ENCODE measurements at regions not wholly inside any gene's neighbourhood (a gene's known extent, or its start where the extent isn't known, plus 50 kb on each side); places are given as distances from the start of the nearest gene placed in this dataset.

DNA sequence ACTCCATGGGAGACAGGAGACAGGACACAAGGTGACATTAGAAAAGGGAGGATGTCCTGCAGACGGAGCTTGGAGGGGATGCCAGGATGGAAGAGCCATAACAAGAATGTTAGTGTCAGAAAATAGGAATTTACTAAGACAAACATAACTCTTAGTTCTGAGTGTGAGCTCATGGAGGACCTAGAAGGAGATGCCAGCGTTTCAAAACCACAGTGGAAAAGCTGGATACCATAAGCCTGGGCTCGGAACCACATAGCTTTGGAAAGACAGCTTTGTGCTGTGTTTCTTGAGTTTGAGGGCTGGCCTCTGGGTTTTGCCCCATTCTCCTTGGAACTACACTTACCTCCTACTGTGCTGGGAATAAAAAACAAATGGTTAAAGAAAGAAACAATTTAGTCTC, 128.4 kb downstream of the S1PR1 start:
- CTCF ChIA-PET = interaction anchor here (1.0 to 3.9 kb wide), 6 partner anchors 10 to 444 kb away, joined by 3 to 25 read pairs (median 4); no protein-coding TSS in a partner anchor
- no peak for FAIRE-seq

DNA sequence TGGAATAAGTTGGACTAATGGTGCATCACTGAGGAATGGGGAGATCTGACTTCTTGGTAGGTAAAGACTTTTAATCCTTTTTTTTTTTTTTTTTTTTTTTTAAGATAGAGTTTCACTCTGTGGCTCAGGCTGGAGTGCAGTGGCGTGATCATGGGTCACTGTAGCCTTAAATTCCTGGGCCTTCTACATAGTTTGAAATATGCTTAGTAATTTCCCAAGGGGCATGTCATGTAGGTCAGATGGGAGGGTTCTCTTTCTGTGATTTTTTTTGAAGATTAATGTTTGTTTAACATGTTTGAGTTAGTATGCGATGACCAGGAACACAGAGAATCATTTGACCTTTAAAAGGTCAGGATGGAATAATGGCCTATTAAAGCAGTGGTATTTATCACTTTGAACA, 129.1 kb downstream of the S1PR1 start:
- Histone ChIP-seq H3K79me2 (ENCODE audit: control insufficient read depth, insufficient read depth, low read length) (no peaks in the 10 kb centered on the region), H4K20me1 (replicated peaks; ENCODE audit: control insufficient read depth, extremely low read depth, insufficient read depth, low read length) (no peaks in the 10 kb centered on the region), H3K36me3 (ENCODE audit: control insufficient read depth in 2 of 2, extremely low read depth in 1 of 2, insufficient read depth in 2 of 2, low read length in 2 of 2) (no peaks in the 10 kb centered on the region), H2AFZ (ENCODE audit: low read depth, low read length) (no peak overlapping the region), H3K9me3 (replicated peaks; ENCODE audit: control insufficient read depth, insufficient read depth, low read length) (no peaks in the 10 kb centered on the region), H3K9me1 (replicated peaks; ENCODE audit: control insufficient read depth, extremely low read depth, insufficient read depth, low read length) (no peaks in the 10 kb centered on the region), H3K27me3 (ENCODE audit: control insufficient read depth in 2 of 2, insufficient read depth in 2 of 2, low read length in 2 of 2) (no peaks in the 10 kb centered on the region), H3K4me1 (ENCODE audit: control insufficient read depth, extremely low read depth, insufficient read depth, low read length) (peaks cover 16% of the 10 kb centered on the region), H3K9ac (replicated peaks; ENCODE audit: extremely low read depth, insufficient read depth, low read length) (no peak overlapping the region), H3K4me3 (replicated peaks in 1 of 3; ENCODE audit: insufficient read depth in 1 of 3, low read depth in 1 of 3, low read length in 3 of 3) (no peak overlapping the region), H3K27ac (ENCODE audit: insufficient read depth, low read depth, low read length) (no peak overlapping the region), H3K4me2 (ENCODE audit: insufficient read depth, low read length) (peak overlapping the region; percentile 10)
- no peak for FAIRE-seq
- TF ChIP-seq, protein P1, sequence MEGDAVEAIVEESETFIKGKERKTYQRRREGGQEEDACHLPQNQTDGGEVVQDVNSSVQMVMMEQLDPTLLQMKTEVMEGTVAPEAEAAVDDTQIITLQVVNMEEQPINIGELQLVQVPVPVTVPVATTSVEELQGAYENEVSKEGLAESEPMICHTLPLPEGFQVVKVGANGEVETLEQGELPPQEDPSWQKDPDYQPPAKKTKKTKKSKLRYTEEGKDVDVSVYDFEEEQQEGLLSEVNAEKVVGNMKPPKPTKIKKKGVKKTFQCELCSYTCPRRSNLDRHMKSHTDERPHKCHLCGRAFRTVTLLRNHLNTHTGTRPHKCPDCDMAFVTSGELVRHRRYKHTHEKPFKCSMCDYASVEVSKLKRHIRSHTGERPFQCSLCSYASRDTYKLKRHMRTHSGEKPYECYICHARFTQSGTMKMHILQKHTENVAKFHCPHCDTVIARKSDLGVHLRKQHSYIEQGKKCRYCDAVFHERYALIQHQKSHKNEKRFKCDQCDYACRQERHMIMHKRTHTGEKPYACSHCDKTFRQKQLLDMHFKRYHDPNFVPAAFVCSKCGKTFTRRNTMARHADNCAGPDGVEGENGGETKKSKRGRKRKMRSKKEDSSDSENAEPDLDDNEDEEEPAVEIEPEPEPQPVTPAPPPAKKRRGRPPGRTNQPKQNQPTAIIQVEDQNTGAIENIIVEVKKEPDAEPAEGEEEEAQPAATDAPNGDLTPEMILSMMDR (IDR thresholded peaks at IDR 0.05; ENCODE audit: extremely low read depth in 1 of 2, insufficient read depth in 1 of 2, low read depth in 1 of 2, low read length in 2 of 2) = no peak
- no peak for TF ChIP-seq MYC (IDR thresholded peaks at IDR 0.05; ENCODE audit: low read depth, low read length)
- no peak for TF ChIP-seq POLR2A (IDR thresholded peaks at IDR 0.05; ENCODE audit: low read depth, low read length)
- no peak for TF ChIP-seq EZH2 (IDR thresholded peaks at IDR 0.05; ENCODE audit: borderline replicate concordance, low read depth, low read length, severe bottlenecking)
- no peak for TF ChIP-seq POLR2AphosphoS5 (IDR thresholded peaks at IDR 0.05; ENCODE audit: insufficient read depth, low read depth, low read length)
- TF ChIP-seq JUN (IDR thresholded peaks at IDR 0.05; ENCODE audit: borderline replicate concordance, insufficient read depth, insufficient read length, low read depth) = no peak
- TF ChIP-seq, protein P2, sequence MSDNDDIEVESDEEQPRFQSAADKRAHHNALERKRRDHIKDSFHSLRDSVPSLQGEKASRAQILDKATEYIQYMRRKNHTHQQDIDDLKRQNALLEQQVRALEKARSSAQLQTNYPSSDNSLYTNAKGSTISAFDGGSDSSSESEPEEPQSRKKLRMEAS (IDR thresholded peaks at IDR 0.05; ENCODE audit: insufficient read depth, insufficient read length) = no peak
- TF ChIP-seq FOS (IDR thresholded peaks at IDR 0.05; ENCODE audit: borderline replicate concordance, insufficient read depth, low read length) = no peak
- TF ChIP-seq GATA2 (IDR thresholded peaks at IDR 0.05; ENCODE audit: insufficient read depth, insufficient read length, low read depth, low read length) = no peak
- BruUV-seq (replicated peaks) = no TSS peak
- dilution Hi-C loops (cut with MboI; ENCODE audit: extremely low pct_ligation_motif_present, low sequenced_read_pairs) = no loop called here
- ChIA-PET CTCF (interaction anchor here (1.2 to 4.0 kb wide), 4 partner anchors 8 to 77 kb away, joined by 4 to 25 read pairs (median 14); no protein-coding TSS in a partner anchor), POLR2A (no interaction called here)
- DNase-seq (ENCODE audit: low read depth, low spot score) = no peak
- intact Hi-C loops (cut with micrococcal nuclease) = loop anchor here (2.0 kb wide), 1 partner anchor 45 kb away; no protein-coding TSS in a partner anchor

More for the DNA sequence above, 128.4 kb downstream of the S1PR1 start:
- peaks cover 15% of the 10 kb centered on the region for H3K4me1 ChIP-seq (ENCODE audit: control insufficient read depth, extremely low read depth, insufficient read depth, low read length)
- H3K27ac ChIP-seq (ENCODE audit: insufficient read depth, low read depth, low read length) = no peak overlapping the region
- no peak overlapping the region for H3K9ac ChIP-seq (replicated peaks; ENCODE audit: extremely low read depth, insufficient read depth, low read length)
- DNase-seq (ENCODE audit: low read depth, low spot score) = no peak
- no TSS peak for BruUV-seq (replicated peaks)
- TF ChIP-seq POLR2AphosphoS5 (IDR thresholded peaks at IDR 0.05; ENCODE audit: insufficient read depth, low read depth, low read length) = no peak
- TF ChIP-seq MYC (IDR thresholded peaks at IDR 0.05; ENCODE audit: low read depth, low read length) = no peak
- no peak for TF ChIP-seq EZH2 (IDR thresholded peaks at IDR 0.05; ENCODE audit: borderline replicate concordance, low read depth, low read length, severe bottlenecking)
- TF ChIP-seq GATA2 (IDR thresholded peaks at IDR 0.05; ENCODE audit: insufficient read depth, insufficient read length, low read depth, low read length) = no peak
- TF ChIP-seq, protein P1 (IDR thresholded peaks at IDR 0.05; ENCODE audit: extremely low read depth in 1 of 2, insufficient read depth in 1 of 2, low read depth in 1 of 2, low read length in 2 of 2) = no peak
- no peaks in the 10 kb centered on the region for H3K9me3 ChIP-seq (replicated peaks; ENCODE audit: control insufficient read depth, insufficient read depth, low read length)
- intact Hi-C loops (cut with micrococcal nuclease) (no loop called here), dilution Hi-C loops (cut with MboI; ENCODE audit: extremely low pct_ligation_motif_present, low sequenced_read_pairs) (no loop called here)
- no peaks in the 10 kb centered on the region for H3K27me3 ChIP-seq (ENCODE audit: control insufficient read depth in 2 of 2, insufficient read depth in 2 of 2, low read length in 2 of 2)
- H2AFZ ChIP-seq (ENCODE audit: low read depth, low read length) = no peak overlapping the region
- no peak overlapping the region for H3K4me2 ChIP-seq (ENCODE audit: insufficient read depth, low read length)
- POLR2A ChIA-PET = no interaction called here
- no peaks in the 10 kb centered on the region for H3K36me3 ChIP-seq (ENCODE audit: control insufficient read depth in 2 of 2, extremely low read depth in 1 of 2, insufficient read depth in 2 of 2, low read length in 2 of 2)
- H4K20me1 ChIP-seq (replicated peaks; ENCODE audit: control insufficient read depth, extremely low read depth, insufficient read depth, low read length) = no peaks in the 10 kb centered on the region
- no peaks in the 10 kb centered on the region for H3K79me2 ChIP-seq (ENCODE audit: control insufficient read depth, insufficient read depth, low read length)
- no peaks in the 10 kb centered on the region for H3K9me1 ChIP-seq (replicated peaks; ENCODE audit: control insufficient read depth, extremely low read depth, insufficient read depth, low read length)
- no peak overlapping the region for H3K4me3 ChIP-seq (replicated peaks in 1 of 3; ENCODE audit: insufficient read depth in 1 of 3, low read depth in 1 of 3, low read length in 3 of 3)
